ENCODE measurements at regions not wholly inside any gene's neighbourhood (a gene's known extent, or its start where the extent isn't known, plus 50 kb on each side); places are given as distances from the start of the nearest gene placed in this dataset.

GRCh38 chr9:87323928-87324327 is 173.7 kb upstream of the DAPK1 start:
- no peaks in the 10 kb centered on the region for H3K4me1 ChIP-seq (ENCODE audit: control insufficient read depth, insufficient read depth, low read length)
- WGBS (ENCODE audit: insufficient coverage), result 45% methylated on average over 2 of the region's 2 CpGs
- H3K27ac Mint-ChIP-seq, result no peak overlapping the region
- no peaks in the 10 kb centered on the region for H3K9me3 Mint-ChIP-seq
- TF ChIP-seq CTCF (IDR thresholded peaks at IDR 0.05), result no peak
- H3K4me3 ChIP-seq (ENCODE audit: low read length), result no peak overlapping the region
- H3K27me3 Mint-ChIP-seq (ENCODE audit: low read depth in 2 of 2), result peaks cover 14 to 20% of the 10 kb centered on the region in 2 donors
- H3K4me1 Mint-ChIP-seq, result peaks cover 0 to 11% of the 10 kb centered on the region in 2 donors
- no peak for DNase-seq
- no peak overlapping the region for H3K27ac ChIP-seq (ENCODE audit: low read length)
- no peaks in the 10 kb centered on the region for H3K9me3 ChIP-seq (ENCODE audit: control insufficient read depth, insufficient read depth, low read length)
- H3K36me3 ChIP-seq (ENCODE audit: control insufficient read depth, insufficient read depth, low read length), result no peaks in the 10 kb centered on the region
- intact Hi-C loops (cut with micrococcal nuclease), result loop anchor here (1.0 to 2.0 kb wide), 5 partner anchors 217 to 910 kb away; no protein-coding TSS in a partner anchor
- ATAC-seq, result no peak
- H3K4me3 Mint-ChIP-seq, result no peak overlapping the region
- no peaks in the 10 kb centered on the region for H3K36me3 Mint-ChIP-seq
- no peaks in the 10 kb centered on the region for H3K27me3 ChIP-seq (ENCODE audit: control insufficient read depth, insufficient read depth, low read length)

- Histone ChIP-seq H3K27me3 (ENCODE audit: control insufficient read depth, insufficient read depth, low read length) (no peaks in the 10 kb centered on the region), H3K27ac (ENCODE audit: low read length) (no peak overlapping the region), H3K36me3 (ENCODE audit: control insufficient read depth, insufficient read depth, low read length) (no peaks in the 10 kb centered on the region), H3K4me1 (ENCODE audit: control insufficient read depth, insufficient read depth, low read length) (no peaks in the 10 kb centered on the region), H3K9me3 (ENCODE audit: control insufficient read depth, insufficient read depth, low read length) (no peaks in the 10 kb centered on the region), H3K4me3 (ENCODE audit: low read length) (no peak overlapping the region)
- peak in 1 of 2 donors; percentile 73 for DNase-seq
- Mint-ChIP-seq H3K36me3 (no peaks in the 10 kb centered on the region), H3K27me3 (ENCODE audit: low read depth in 2 of 2) (peaks cover 14 to 17% of the 10 kb centered on the region in 2 donors), H3K4me3 (no peak overlapping the region), H3K27ac (no peak overlapping the region), H3K9me3 (no peaks in the 10 kb centered on the region), H3K4me1 (peaks cover 0 to 11% of the 10 kb centered on the region in 2 donors)
- peak; percentile 67 to 77 (median 73) for ATAC-seq
- peak; percentile 81 for TF ChIP-seq CTCF (IDR thresholded peaks at IDR 0.05)
- intact Hi-C loops (cut with micrococcal nuclease), result loop anchor here (1.0 to 5.0 kb wide), 6 partner anchors 218 to 910 kb away; no protein-coding TSS in a partner anchor
- 0% methylated on average over 3 of the region's 5 CpGs for WGBS (ENCODE audit: insufficient coverage)
Measured at GRCh38 chr9:87324613-87325194, 173.0 kb upstream of the DAPK1 start.

- DNase-seq (no peak), ATAC-seq (no peak)
- no peak overlapping the region for H3K27ac Mint-ChIP-seq
- H3K4me3 Mint-ChIP-seq, result no peak overlapping the region
- Histone ChIP-seq H3K4me3 (ENCODE audit: low read length) (no peak overlapping the region), H3K9me3 (ENCODE audit: control insufficient read depth, insufficient read depth, low read length) (no peaks in the 10 kb centered on the region), H3K27ac (ENCODE audit: low read length) (no peak overlapping the region), H3K27me3 (ENCODE audit: control insufficient read depth, insufficient read depth, low read length) (no peaks in the 10 kb centered on the region), H3K36me3 (ENCODE audit: control insufficient read depth, insufficient read depth, low read length) (no peaks in the 10 kb centered on the region), H3K4me1 (ENCODE audit: control insufficient read depth, insufficient read depth, low read length) (no peaks in the 10 kb centered on the region)
- H3K4me1 Mint-ChIP-seq, result peaks cover 0 to 4% of the 10 kb centered on the region in 2 donors
- no peaks in the 10 kb centered on the region for H3K36me3 Mint-ChIP-seq
- intact Hi-C loops (cut with micrococcal nuclease), result loop anchor here (5.0 kb wide), 1 partner anchor 690 kb away; no protein-coding TSS in a partner anchor
- peaks cover 20 to 30% of the 10 kb centered on the region in 2 donors for H3K27me3 Mint-ChIP-seq (ENCODE audit: low read depth in 2 of 2)
- peaks cover 4 to 5% of the 10 kb centered on the region in 2 donors for H3K9me3 Mint-ChIP-seq
- TF ChIP-seq CTCF (IDR thresholded peaks at IDR 0.05), result no peak
- 88% methylated on average over 1 of the region's 3 CpGs for WGBS (ENCODE audit: insufficient coverage)
Measured at GRCh38 chr9:87327575-87328125, 170.0 kb upstream of the DAPK1 start.
